ENCODE measurements at regions not wholly inside any gene's neighbourhood (a gene's known extent, or its start where the extent isn't known, plus 50 kb on each side); places are given as distances from the start of the nearest gene placed in this dataset.
A peak's percentile ranks its signal among the peaks of the same experiment; 100 is the strongest.

- H2AFZ ChIP-seq: no peak overlapping the region
- peak; percentile 61 for DNase-seq
- 19 to 26% methylated on average over 5 of the region's 5 CpGs for WGBS, 2 experiments (ENCODE audit: low coverage in 1 of 2, low lambda C conversion rate in 2 of 2, missing lambda C conversion rate in 2 of 2)
- no peaks in the 10 kb centered on the region for H3K79me2 ChIP-seq (ENCODE audit: insufficient read depth)
- H3K9me2 ChIP-seq (ENCODE audit: insufficient read depth): no peaks in the 10 kb centered on the region
- peaks cover 5% of the 10 kb centered on the region; the same call in 1 of the 2 replicates for H3F3A ChIP-seq (ENCODE audit: insufficient read depth)
- no peaks in the 10 kb centered on the region for H4K20me1 ChIP-seq (ENCODE audit: insufficient read depth)
- no peaks in the 10 kb centered on the region for H3K27me3 ChIP-seq (replicated peaks; ENCODE audit: insufficient read depth)
- peaks cover 12% of the 10 kb centered on the region for H3K4me1 ChIP-seq (ENCODE audit: insufficient read depth)
- H3K9me3 ChIP-seq (ENCODE audit: low read depth): no peaks in the 10 kb centered on the region
- H3K9ac ChIP-seq: no peak overlapping the region
- TF ChIP-seq EZH2 (IDR thresholded peaks at IDR 0.05; ENCODE audit: insufficient read depth, poor library complexity, severe bottlenecking) (no peak), EZH2phosphoT487 (IDR thresholded peaks at IDR 0.05; ENCODE audit: insufficient read depth, low read depth) (no peak)
- no peak overlapping the region for H3K4me3 ChIP-seq
- no peaks in the 10 kb centered on the region for H3K36me3 ChIP-seq (ENCODE audit: low read depth)
- no peak overlapping the region for H3K4me2 ChIP-seq (ENCODE audit: unreplicated experiment)
- H3K27ac ChIP-seq: no peak overlapping the region
- in situ Hi-C loops (cut with MboI): no loop called here
Observed at GRCh38 chr2:19632403-19632991, 269.3 kb downstream of the TTC32 start.

DNA sequence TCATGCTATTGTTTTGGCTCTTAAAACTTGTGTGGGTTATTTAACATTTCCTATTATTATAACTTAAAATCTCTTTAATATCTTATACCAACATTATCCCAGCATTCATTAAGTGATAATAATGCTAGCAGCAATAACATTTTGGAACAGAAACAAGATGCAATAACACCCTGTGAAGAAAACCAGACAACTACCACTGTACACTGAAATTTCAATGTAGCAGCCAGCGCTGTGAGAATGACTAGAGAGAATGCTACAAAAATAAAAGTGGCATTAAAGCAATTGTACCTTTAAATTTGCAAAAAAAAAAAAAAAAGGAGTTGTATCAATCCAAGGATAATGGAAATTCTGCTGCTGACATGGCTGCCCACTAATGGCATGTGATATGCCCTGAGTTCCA, 269.9 kb downstream of the TTC32 start:
- Histone ChIP-seq H3K9ac (no peak overlapping the region), H3K27me3 (replicated peaks; ENCODE audit: insufficient read depth) (no peaks in the 10 kb centered on the region), H3K36me3 (ENCODE audit: low read depth) (no peaks in the 10 kb centered on the region), H3K79me2 (ENCODE audit: insufficient read depth) (no peaks in the 10 kb centered on the region), H3K4me2 (ENCODE audit: unreplicated experiment) (no peak overlapping the region), H3K4me1 (ENCODE audit: insufficient read depth) (peaks cover 12% of the 10 kb centered on the region), H2AFZ (no peak overlapping the region), H3K4me3 (no peak overlapping the region), H3K27ac (no peak overlapping the region), H3F3A (ENCODE audit: insufficient read depth) (peaks cover 5% of the 10 kb centered on the region; the same call in 1 of the 2 replicates), H4K20me1 (ENCODE audit: insufficient read depth) (no peaks in the 10 kb centered on the region), H3K9me3 (ENCODE audit: low read depth) (no peaks in the 10 kb centered on the region), H3K9me2 (ENCODE audit: insufficient read depth) (no peaks in the 10 kb centered on the region)
- in situ Hi-C loops (cut with MboI): no loop called here
- TF ChIP-seq EZH2 (IDR thresholded peaks at IDR 0.05; ENCODE audit: insufficient read depth, poor library complexity, severe bottlenecking): no peak
- no peak for TF ChIP-seq EZH2phosphoT487 (IDR thresholded peaks at IDR 0.05; ENCODE audit: insufficient read depth, low read depth)
- no peak for DNase-seq
- WGBS, 2 experiments (ENCODE audit: low coverage in 1 of 2, low lambda C conversion rate in 2 of 2, missing lambda C conversion rate in 2 of 2): 25 to 38% methylated on average over 1 of the region's 1 CpG

DNA sequence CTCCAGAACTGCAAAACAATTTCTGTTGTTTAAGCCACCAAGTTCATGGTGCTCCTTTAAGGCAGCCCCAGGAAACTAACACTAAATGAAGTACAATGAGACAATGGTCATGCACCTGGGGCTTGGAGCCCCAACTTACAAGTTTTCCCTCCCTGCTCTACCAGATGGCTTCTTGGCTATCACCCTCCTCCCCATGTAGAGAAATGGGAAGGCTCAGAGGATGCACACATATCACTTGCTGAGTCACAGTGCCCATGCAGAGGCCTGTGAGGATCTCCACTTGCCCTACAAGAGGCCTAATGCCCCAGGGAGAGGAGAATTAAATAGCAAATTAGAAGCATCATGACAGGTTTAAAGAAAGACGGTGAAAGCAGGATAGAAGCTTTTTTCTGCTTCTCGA, 270.9 kb downstream of the TTC32 start:
- H3K4me3 ChIP-seq: no peak overlapping the region
- peaks cover 5% of the 10 kb centered on the region; the same call in 1 of the 2 replicates for H3F3A ChIP-seq (ENCODE audit: insufficient read depth)
- no peak overlapping the region for H3K27ac ChIP-seq
- H3K9me2 ChIP-seq (ENCODE audit: insufficient read depth): no peaks in the 10 kb centered on the region
- 69 to 76% methylated on average over 2 of the region's 2 CpGs for WGBS, 2 experiments (ENCODE audit: low coverage in 1 of 2, low lambda C conversion rate in 2 of 2, missing lambda C conversion rate in 2 of 2)
- H3K4me1 ChIP-seq (ENCODE audit: insufficient read depth): peaks cover 12% of the 10 kb centered on the region
- H3K36me3 ChIP-seq (ENCODE audit: low read depth): no peaks in the 10 kb centered on the region
- DNase-seq: peak; percentile 24
- no peak overlapping the region for H3K4me2 ChIP-seq (ENCODE audit: unreplicated experiment)
- no peak for TF ChIP-seq EZH2 (IDR thresholded peaks at IDR 0.05; ENCODE audit: insufficient read depth, poor library complexity, severe bottlenecking)
- TF ChIP-seq EZH2phosphoT487 (IDR thresholded peaks at IDR 0.05; ENCODE audit: insufficient read depth, low read depth): no peak
- H3K79me2 ChIP-seq (ENCODE audit: insufficient read depth): no peaks in the 10 kb centered on the region
- in situ Hi-C loops (cut with MboI): no loop called here
- H3K9ac ChIP-seq: no peak overlapping the region
- no peaks in the 10 kb centered on the region for H3K27me3 ChIP-seq (replicated peaks; ENCODE audit: insufficient read depth)
- H2AFZ ChIP-seq: no peak overlapping the region
- no peaks in the 10 kb centered on the region for H3K9me3 ChIP-seq (ENCODE audit: low read depth)
- no peaks in the 10 kb centered on the region for H4K20me1 ChIP-seq (ENCODE audit: insufficient read depth)

- no peak overlapping the region for H3K4me2 ChIP-seq (ENCODE audit: unreplicated experiment)
- H3F3A ChIP-seq (ENCODE audit: insufficient read depth): peaks cover 19% of the 10 kb centered on the region
- no peak overlapping the region for H3K4me3 ChIP-seq
- in situ Hi-C loops (cut with MboI): no loop called here
- H2AFZ ChIP-seq: no peak overlapping the region
- H3K36me3 ChIP-seq (ENCODE audit: low read depth): no peaks in the 10 kb centered on the region
- H3K4me1 ChIP-seq (ENCODE audit: insufficient read depth): peaks cover 19% of the 10 kb centered on the region
- no peak overlapping the region for H3K27ac ChIP-seq
- no peaks in the 10 kb centered on the region for H3K27me3 ChIP-seq (replicated peaks; ENCODE audit: insufficient read depth)
- H3K9me2 ChIP-seq (ENCODE audit: insufficient read depth): no peaks in the 10 kb centered on the region
- no peaks in the 10 kb centered on the region for H4K20me1 ChIP-seq (ENCODE audit: insufficient read depth)
- H3K9me3 ChIP-seq (ENCODE audit: low read depth): no peaks in the 10 kb centered on the region
- H3K9ac ChIP-seq: no peak overlapping the region
- DNase-seq: no peak
- no peaks in the 10 kb centered on the region for H3K79me2 ChIP-seq (ENCODE audit: insufficient read depth)
- TF ChIP-seq EZH2phosphoT487 (IDR thresholded peaks at IDR 0.05; ENCODE audit: insufficient read depth, low read depth): no peak
- TF ChIP-seq EZH2 (IDR thresholded peaks at IDR 0.05; ENCODE audit: insufficient read depth, poor library complexity, severe bottlenecking): no peak
Observed at GRCh38 chr2:19627359-19627758, 268.9 kb upstream of the OSR1 start.

GRCh38 chr2:19623488-19623887, 265.1 kb upstream of the OSR1 start:
- Histone ChIP-seq H3K36me3 (ENCODE audit: low read depth) (no peaks in the 10 kb centered on the region), H3F3A (ENCODE audit: insufficient read depth) (peaks cover 13% of the 10 kb centered on the region), H2AFZ (no peak overlapping the region), H3K27ac (no peak overlapping the region), H3K4me2 (ENCODE audit: unreplicated experiment) (no peak overlapping the region), H3K27me3 (replicated peaks; ENCODE audit: insufficient read depth) (no peaks in the 10 kb centered on the region), H3K9me2 (ENCODE audit: insufficient read depth) (no peaks in the 10 kb centered on the region), H3K4me1 (ENCODE audit: insufficient read depth) (peaks cover 11% of the 10 kb centered on the region), H4K20me1 (ENCODE audit: insufficient read depth) (no peaks in the 10 kb centered on the region), H3K4me3 (no peak overlapping the region), H3K9me3 (ENCODE audit: low read depth) (no peaks in the 10 kb centered on the region), H3K79me2 (ENCODE audit: insufficient read depth) (no peaks in the 10 kb centered on the region), H3K9ac (no peak overlapping the region)
- WGBS, 2 experiments (ENCODE audit: low coverage in 1 of 2, low lambda C conversion rate in 2 of 2, missing lambda C conversion rate in 2 of 2): 4 to 5% methylated on average over 1 of the region's 1 CpG
- no peak for TF ChIP-seq EZH2 (IDR thresholded peaks at IDR 0.05; ENCODE audit: insufficient read depth, poor library complexity, severe bottlenecking)
- TF ChIP-seq EZH2phosphoT487 (IDR thresholded peaks at IDR 0.05; ENCODE audit: insufficient read depth, low read depth): no peak
- in situ Hi-C loops (cut with MboI): no loop called here
- peak; percentile 83 for DNase-seq
